ENCODE measurements at regions not wholly inside any gene's neighbourhood (a gene's known extent, or its start where the extent isn't known, plus 50 kb on each side); places are given as distances from the start of the nearest gene placed in this dataset.

DNA sequence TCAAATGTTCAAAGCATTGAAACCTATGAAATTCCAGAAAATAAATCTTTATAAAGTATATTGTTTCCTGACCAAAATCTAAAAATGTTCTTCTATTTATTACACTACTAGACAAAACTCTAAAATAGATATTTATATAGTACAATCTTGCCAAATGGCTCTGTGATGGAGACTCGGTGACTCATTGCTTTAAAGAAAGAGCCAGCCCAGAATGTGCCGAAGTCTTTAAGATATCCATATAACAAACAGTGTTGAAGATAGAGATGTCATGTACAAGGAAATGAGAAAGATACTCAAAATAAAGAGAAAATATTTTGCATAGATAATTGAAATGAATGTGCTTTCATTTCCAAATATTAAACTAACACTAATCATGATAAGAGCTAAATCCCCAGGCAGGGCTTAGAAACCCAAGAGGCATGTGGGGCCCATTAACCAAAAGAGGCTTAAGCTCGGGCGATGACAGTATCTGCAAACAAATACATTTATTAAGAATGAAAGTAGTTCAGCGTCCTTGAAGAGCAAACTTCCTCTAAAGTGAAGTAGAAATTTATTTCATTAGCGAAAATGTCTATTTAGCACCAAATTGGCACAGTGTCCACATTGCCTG, 102.1 kb upstream of the FAM9B start:
- BruUV-seq (replicated peaks), result no TSS peak
- WGBS, 2 experiments (ENCODE audit: extremely low coverage in 2 of 2, insufficient read length in 1 of 2), result no CpG with 5 or more reads among the region's 6 CpGs
- intact Hi-C loops (cut with micrococcal nuclease), result no loop called here
- ATAC-seq (ENCODE audit: low read depth) (peak; percentile 61; the same call in 1 of the 2 replicates), DNase-seq (peak; percentile 67)
- no peak for TF ChIP-seq BHLHE40 (IDR thresholded peaks at IDR 0.05; ENCODE audit: low read depth, low read length)
- TF ChIP-seq, protein P1, sequence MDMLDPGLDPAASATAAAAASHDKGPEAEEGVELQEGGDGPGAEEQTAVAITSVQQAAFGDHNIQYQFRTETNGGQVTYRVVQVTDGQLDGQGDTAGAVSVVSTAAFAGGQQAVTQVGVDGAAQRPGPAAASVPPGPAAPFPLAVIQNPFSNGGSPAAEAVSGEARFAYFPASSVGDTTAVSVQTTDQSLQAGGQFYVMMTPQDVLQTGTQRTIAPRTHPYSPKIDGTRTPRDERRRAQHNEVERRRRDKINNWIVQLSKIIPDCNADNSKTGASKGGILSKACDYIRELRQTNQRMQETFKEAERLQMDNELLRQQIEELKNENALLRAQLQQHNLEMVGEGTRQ (IDR thresholded peaks at IDR 0.05; ENCODE audit: low read depth, low read length), result no peak
- 0 out of 2 replicates have a peak, but pooled peaks have one; percentile 9 for TF ChIP-seq FOS (IDR thresholded peaks at IDR 0.05; ENCODE audit: low read depth, low read length)
- TF ChIP-seq, protein P2, sequence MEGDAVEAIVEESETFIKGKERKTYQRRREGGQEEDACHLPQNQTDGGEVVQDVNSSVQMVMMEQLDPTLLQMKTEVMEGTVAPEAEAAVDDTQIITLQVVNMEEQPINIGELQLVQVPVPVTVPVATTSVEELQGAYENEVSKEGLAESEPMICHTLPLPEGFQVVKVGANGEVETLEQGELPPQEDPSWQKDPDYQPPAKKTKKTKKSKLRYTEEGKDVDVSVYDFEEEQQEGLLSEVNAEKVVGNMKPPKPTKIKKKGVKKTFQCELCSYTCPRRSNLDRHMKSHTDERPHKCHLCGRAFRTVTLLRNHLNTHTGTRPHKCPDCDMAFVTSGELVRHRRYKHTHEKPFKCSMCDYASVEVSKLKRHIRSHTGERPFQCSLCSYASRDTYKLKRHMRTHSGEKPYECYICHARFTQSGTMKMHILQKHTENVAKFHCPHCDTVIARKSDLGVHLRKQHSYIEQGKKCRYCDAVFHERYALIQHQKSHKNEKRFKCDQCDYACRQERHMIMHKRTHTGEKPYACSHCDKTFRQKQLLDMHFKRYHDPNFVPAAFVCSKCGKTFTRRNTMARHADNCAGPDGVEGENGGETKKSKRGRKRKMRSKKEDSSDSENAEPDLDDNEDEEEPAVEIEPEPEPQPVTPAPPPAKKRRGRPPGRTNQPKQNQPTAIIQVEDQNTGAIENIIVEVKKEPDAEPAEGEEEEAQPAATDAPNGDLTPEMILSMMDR (conservative IDR thresholded peaks at IDR 0.05; ENCODE audit: low read depth, low read length), result no peak
- no peak for TF ChIP-seq RCOR1 (IDR thresholded peaks at IDR 0.05; ENCODE audit: insufficient replicate concordance, low read length)
- Histone ChIP-seq H3K4me2 (ENCODE audit: low read depth, low read length) (peak overlapping the region; percentile 71), H3K4me1 (ENCODE audit: control insufficient read depth, insufficient read depth, low read length) (peaks cover 2% of the 10 kb centered on the region), H3K18ac (ENCODE audit: low read depth, low read length) (no peak overlapping the region; the same call in 1 of the 2 replicates), H4K8ac (ENCODE audit: low read depth in 2 of 2, low read length in 2 of 2) (0 out of 4 replicates have a peak overlapping the region, but pooled peaks have one; percentile 0 to 31), H2BK15ac (ENCODE audit: low read depth, low read length) (peak overlapping the region; percentile 28; the same call in 1 of the 3 replicates), H2AK5ac (ENCODE audit: low read depth, low read length) (no peak overlapping the region), H4K20me1 (ENCODE audit: insufficient read depth, low read length) (no peaks in the 10 kb centered on the region), H3K9me1 (ENCODE audit: insufficient read depth, low read length) (peaks cover 7% of the 10 kb centered on the region; the same call in 1 of the 2 replicates), H2BK120ac (ENCODE audit: low read depth, low read length) (no peak overlapping the region), H3K4ac (ENCODE audit: low read depth, low read length) (no peak overlapping the region), H3K27ac (ENCODE audit: insufficient read depth, low read length) (no peak overlapping the region; the same call in 1 of the 2 replicates), H2AK9ac (replicated peaks; ENCODE audit: low read depth, low read length, poor library complexity) (no peak overlapping the region), H3K9me3 (ENCODE audit: control insufficient read depth, insufficient read depth, low read length) (no peaks in the 10 kb centered on the region), H2BK5ac (ENCODE audit: low read depth, low read length, poor library complexity, severe bottlenecking) (peak overlapping the region; percentile 41), H3K36me3 (ENCODE audit: control insufficient read depth, insufficient read depth, low read length) (no peaks in the 10 kb centered on the region), H2BK20ac (ENCODE audit: low read depth, low read length) (no peak overlapping the region; the same call in 1 of the 2 replicates), H3K9ac (ENCODE audit: low read depth, low read length) (no peak overlapping the region), H4K5ac (ENCODE audit: low read depth, low read length) (no peak overlapping the region), H2AFZ (replicated peaks; ENCODE audit: low read length, poor library complexity) (no peak overlapping the region), H3K14ac (replicated peaks; ENCODE audit: low read depth, low read length) (no peak overlapping the region), H3K79me1 (ENCODE audit: low read depth in 1 of 2, low read length in 2 of 2) (no peaks in the 10 kb centered on the region), H3K23ac (ENCODE audit: low read depth, low read length) (no peak overlapping the region), H4K91ac (ENCODE audit: insufficient read depth, low read depth, low read length) (no peak overlapping the region), H3K56ac (ENCODE audit: extremely low read depth, insufficient read depth, low read length) (no peak overlapping the region), H3K27me3 (ENCODE audit: control insufficient read depth, insufficient read depth, low read length) (no peaks in the 10 kb centered on the region), H3K4me3 (ENCODE audit: insufficient read depth, low read depth, low read length) (no peak overlapping the region)
- POLR2A ChIA-PET (ENCODE audit: unreplicated experiment), result no interaction called here
- dilution Hi-C loops (cut with HindIII; ENCODE audit: low sequenced_read_pairs, unreplicated experiment), result no loop called here
- in situ Hi-C loops (cut with MboI; ENCODE audit: low sequenced_read_pairs), result no loop called here
- CTCF ChIA-PET, result no interaction called here

All from IMR-90 (cell line).